GM21423 (cell line): ENCODE measurements at regions not wholly inside any gene's neighbourhood (a gene's known extent, or its start where the extent isn't known, plus 50 kb on each side); places are given as distances from the start of the nearest gene placed in this dataset.
"Not testable (repeated sequence)": the region's sequence is repeated elsewhere in the genome, so short reads cannot be mapped to it uniquely, and the experiment has no call there.

ENCODE experiments used
- ATAC-seq: cut with Tn5 transposase; IDR thresholded peaks from one replicate; pipeline ENCODE4 v1.9.1; 2021; ENCODE audit warnings: mild to moderate bottlenecking, moderate library complexity; ENCODE audit not compliant: unreplicated experiment

- no peak for ATAC-seq
Measured at GRCh38 chr1:68777851-68778250, 281.0 kb upstream of the DEPDC1 start.

- ATAC-seq = not testable (repeated sequence)
Measured at GRCh38 chr1:68779841-68780240, 283.0 kb upstream of the DEPDC1 start.

GRCh38 chr1:68780919-68781318 is 284.0 kb upstream of the DEPDC1 start:
- no peak for ATAC-seq

GRCh38 chr1:68782890-68783289 is 286.0 kb upstream of the DEPDC1 start:
- ATAC-seq = no peak

GRCh38 chr1:68785328-68785727 is 288.4 kb upstream of the DEPDC1 start:
- no peak for ATAC-seq

GRCh38 chr1:68788762-68789161 is 291.9 kb upstream of the DEPDC1 start:
- ATAC-seq = no peak

- no peak for ATAC-seq
Measured at GRCh38 chr1:68791800-68792199, 294.9 kb upstream of the DEPDC1 start.

GRCh38 chr1:68795956-68796355 is 299.1 kb upstream of the DEPDC1 start:
- no peak for ATAC-seq

GRCh38 chr1:68796888-68797287 is 300.0 kb upstream of the DEPDC1 start:
- no peak for ATAC-seq

GRCh38 chr1:68798071-68798470 is 301.2 kb upstream of the DEPDC1 start:
- no peak for ATAC-seq

GRCh38 chr1:68799096-68799495 is 302.2 kb upstream of the DEPDC1 start:
- ATAC-seq = no peak

GRCh38 chr1:68800182-68800581 is 303.3 kb upstream of the DEPDC1 start:
- no peak for ATAC-seq

GRCh38 chr1:68801440-68801839 is 304.6 kb upstream of the DEPDC1 start:
- ATAC-seq = no peak

GRCh38 chr1:68805097-68805641 is 308.3 kb upstream of the DEPDC1 start:
- ATAC-seq = no peak

GRCh38 chr1:68808351-68808750 is 311.5 kb upstream of the DEPDC1 start:
- ATAC-seq = no peak

- ATAC-seq = no peak
Measured at GRCh38 chr1:68811806-68812205, 314.9 kb upstream of the DEPDC1 start.

- ATAC-seq = no peak
Measured at GRCh38 chr1:68812333-68812732, 315.5 kb upstream of the DEPDC1 start.

GRCh38 chr1:68814067-68814466 is 317.2 kb upstream of the DEPDC1 start:
- no peak for ATAC-seq

- ATAC-seq = no peak
Measured at GRCh38 chr1:68815632-68816031, 318.8 kb upstream of the DEPDC1 start.

- ATAC-seq = not testable (repeated sequence)
Measured at GRCh38 chr1:68817505-68818210, 320.8 kb upstream of the DEPDC1 start.

GRCh38 chr1:68819190-68819829 is 322.4 kb upstream of the DEPDC1 start:
- no peak for ATAC-seq

- no peak for ATAC-seq
Measured at GRCh38 chr1:68820151-68820550, 323.3 kb upstream of the DEPDC1 start.
